DOHH2 (cell line): ENCODE measurements at regions not wholly inside any gene's neighbourhood (a gene's known extent, or its start where the extent isn't known, plus 50 kb on each side); places are given as distances from the start of the nearest gene placed in this dataset.

ENCODE experiments used
- H3F3A ChIP-seq: fragments of 200-600 bp; sonication (generic), shearing (Covaris generic); 2 replicates; pipeline ENCODE4 v1.6.0; 2016; ENCODE audit warnings: antibody characterized with exemption, mild to moderate bottlenecking; ENCODE audit not compliant: control insufficient read depth, insufficient read depth
- H3K27ac ChIP-seq: fragments of 200-600 bp; sonication (generic); 2 replicates; pipeline ENCODE4 v1.5.1; 2014; ENCODE audit warnings: low read depth, mild to moderate bottlenecking, low read length, moderate library complexity
- H3K27me3 ChIP-seq: fragments of 200-600 bp; sonication (generic); 2 replicates; pipeline ENCODE4 v1.6.1; 2014; ENCODE audit warnings: mild to moderate bottlenecking, low read length, mixed read lengths; ENCODE audit not compliant: control insufficient read depth
- H3K36me3 ChIP-seq: fragments of 200-600 bp; sonication (generic); 2 replicates; pipeline ENCODE4 v1.6.1; 2014; ENCODE audit warnings: mild to moderate bottlenecking, low read length, moderate library complexity, mixed read lengths; ENCODE audit not compliant: control insufficient read depth
- H3K4me1 ChIP-seq: fragments of 200-600 bp; sonication (generic); 2 replicates; pipeline ENCODE4 v1.6.1; 2014; ENCODE audit warnings: mild to moderate bottlenecking, low read length, mixed read lengths; ENCODE audit not compliant: control insufficient read depth
- H3K4me2 ChIP-seq: fragments of 200-600 bp; sonication (generic); 2 replicates; pipeline ENCODE4 v1.6.0; 2014; ENCODE audit warnings: mild to moderate bottlenecking, low read length, moderate library complexity
- H3K4me3 ChIP-seq: fragments of 200-600 bp; sonication (generic); 2 replicates; pipeline ENCODE4 v1.5.1; 2014; ENCODE audit warnings: mild to moderate bottlenecking, low read length, mixed read lengths
- H3K79me2 ChIP-seq: fragments of 200-600 bp; sonication (generic); 2 replicates; pipeline ENCODE4 v1.6.1; 2014; ENCODE audit warnings: mild to moderate bottlenecking, low read length, mixed read lengths; ENCODE audit not compliant: control insufficient read depth
- H3K9me2 ChIP-seq: fragments of 200-600 bp; sonication (generic); replicated peaks from 2 replicates; pipeline ENCODE4 v1.6.1; 2014; ENCODE audit warnings: mild to moderate bottlenecking, low read length, mixed read lengths; ENCODE audit not compliant: control insufficient read depth
- H3K9me3 ChIP-seq: fragments of 200-600 bp; sonication (generic); 2 replicates; pipeline ENCODE4 v1.6.1; 2014; ENCODE audit warnings: antibody characterized with exemption, low read length, mixed read lengths; ENCODE audit not compliant: control insufficient read depth, insufficient read depth
- H4K20me1 ChIP-seq: fragments of 200-600 bp; sonication (generic); 2 replicates; pipeline ENCODE4 v1.6.0; 2014; ENCODE audit warnings: low read depth, mild to moderate bottlenecking, antibody characterized with exemption, low read length, moderate library complexity; ENCODE audit not compliant: control insufficient read depth, insufficient read depth
- CTCF ChIP-seq: fragments of 200-600 bp; sonication (generic); IDR thresholded peaks from one replicate; pipeline ENCODE4 v1.5.1; 2014; ENCODE audit warnings: antibody characterized with exemption, mild to moderate bottlenecking, low read depth, low read length; ENCODE audit not compliant: poor library complexity, severe bottlenecking
- EZH2phosphoT487 ChIP-seq: fragments of 200-600 bp; sonication (generic); IDR thresholded peaks from 2 replicates; pipeline ENCODE4 v1.6.1; 2017; ENCODE audit warnings: borderline replicate concordance, mild to moderate bottlenecking, antibody characterized with exemption, low read length, moderate library complexity, mixed read lengths

GRCh38 chr3:71907996-71908395 lies 123.0 kb upstream of the PROK2 start:
- TF ChIP-seq EZH2phosphoT487 (no peak), CTCF (no peak)
- H3K4me2 ChIP-seq: no peak overlapping the region
- H3K4me3 ChIP-seq: no peak overlapping the region
- H3K9me2 ChIP-seq: no peaks in the 10 kb centered on the region
- 0 out of 2 replicates have a peak, but pooled peaks cover 3% of the 10 kb centered on the region for H3F3A ChIP-seq
- H3K27me3 ChIP-seq: peaks cover 94% of the 10 kb centered on the region
- H3K36me3 ChIP-seq: no peaks in the 10 kb centered on the region
- peaks cover 13% of the 10 kb centered on the region; the same call in 1 of the 2 replicates for H4K20me1 ChIP-seq
- H3K27ac ChIP-seq: no peak overlapping the region
- no peaks in the 10 kb centered on the region for H3K9me3 ChIP-seq
- no peaks in the 10 kb centered on the region for H3K79me2 ChIP-seq
- peaks cover 29% of the 10 kb centered on the region for H3K4me1 ChIP-seq

GRCh38 chr3:71906976-71907375 lies 122.0 kb upstream of the PROK2 start:
- peaks cover 96% of the 10 kb centered on the region for H3K27me3 ChIP-seq
- 0 out of 2 replicates have a peak, but pooled peaks cover 3% of the 10 kb centered on the region for H3F3A ChIP-seq
- H3K27ac ChIP-seq: no peak overlapping the region
- H3K9me2 ChIP-seq: no peaks in the 10 kb centered on the region
- no peak for TF ChIP-seq EZH2phosphoT487
- no peak for TF ChIP-seq CTCF
- peaks cover 32% of the 10 kb centered on the region for H3K4me1 ChIP-seq
- peaks cover 13% of the 10 kb centered on the region; the same call in 1 of the 2 replicates for H4K20me1 ChIP-seq
- no peaks in the 10 kb centered on the region for H3K9me3 ChIP-seq
- no peaks in the 10 kb centered on the region for H3K36me3 ChIP-seq
- H3K79me2 ChIP-seq: no peaks in the 10 kb centered on the region
- no peak overlapping the region for H3K4me2 ChIP-seq
- no peak overlapping the region for H3K4me3 ChIP-seq

DNA sequence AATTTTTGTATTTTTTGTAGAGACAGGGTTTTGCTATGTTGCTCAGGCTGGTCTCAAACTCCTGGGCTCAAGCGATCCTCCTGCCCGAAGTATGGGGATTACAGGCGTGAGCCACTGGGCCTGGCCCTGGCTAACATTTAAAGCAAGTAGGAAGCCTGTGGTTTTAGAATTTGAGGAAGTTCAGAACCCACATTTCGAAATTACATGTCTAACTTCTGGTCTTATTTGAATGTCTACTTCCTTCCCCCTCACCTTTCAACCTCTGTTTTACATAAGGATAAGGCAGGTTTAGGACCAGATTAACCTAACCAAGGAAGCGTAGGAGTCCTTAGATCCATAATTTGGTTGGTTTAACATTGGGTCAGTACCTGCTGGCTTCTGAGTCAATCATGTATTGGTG lies 120.5 kb upstream of the PROK2 start:
- Histone ChIP-seq H3K79me2 (no peaks in the 10 kb centered on the region), H3K27me3 (peaks cover 88% of the 10 kb centered on the region), H3K4me2 (peak overlapping the region; percentile 47), H4K20me1 (peaks cover 13% of the 10 kb centered on the region; the same call in 1 of the 2 replicates), H3K4me3 (no peak overlapping the region), H3K27ac (no peak overlapping the region), H3F3A (0 out of 2 replicates have a peak, but pooled peaks cover 3% of the 10 kb centered on the region), H3K9me2 (no peaks in the 10 kb centered on the region), H3K9me3 (no peaks in the 10 kb centered on the region), H3K4me1 (peaks cover 32% of the 10 kb centered on the region), H3K36me3 (no peaks in the 10 kb centered on the region)
- no peak for TF ChIP-seq EZH2phosphoT487
- TF ChIP-seq CTCF: no peak
